Transverse colon (tissue), 4 donors: ENCODE measurements at regions not wholly inside any gene's neighbourhood (a gene's known extent, or its start where the extent isn't known, plus 50 kb on each side); places are given as distances from the start of the nearest gene placed in this dataset.

Experiments used
- POLR2AphosphoS5 ChIP-seq, 3 donors: sonication (generic); formaldehyde crosslinking; IDR thresholded peaks; one replicate each; pipeline ENCODE4 v1.6.1; 2016; ENCODE audit warnings: antibody characterized with exemption in 3 of 3
- TF ChIP-seq, protein P1 (sequence below), 5 experiments: fragments of 200-600 bp in 3 of 5; fragments of 450-650 bp in 2 of 5; sonication (generic) in 3 of 5; IDR thresholded peaks; 1 replicate in 2 of 5; 2 replicates in 3 of 5; pipeline ENCODE4 v1.5.1; 2016 to 2017; ENCODE audit warnings: antibody characterized with exemption in 5 of 5, inconsistent platforms in 3 of 5, mild to moderate bottlenecking in 2 of 5, moderate library complexity in 1 of 5

DNA sequence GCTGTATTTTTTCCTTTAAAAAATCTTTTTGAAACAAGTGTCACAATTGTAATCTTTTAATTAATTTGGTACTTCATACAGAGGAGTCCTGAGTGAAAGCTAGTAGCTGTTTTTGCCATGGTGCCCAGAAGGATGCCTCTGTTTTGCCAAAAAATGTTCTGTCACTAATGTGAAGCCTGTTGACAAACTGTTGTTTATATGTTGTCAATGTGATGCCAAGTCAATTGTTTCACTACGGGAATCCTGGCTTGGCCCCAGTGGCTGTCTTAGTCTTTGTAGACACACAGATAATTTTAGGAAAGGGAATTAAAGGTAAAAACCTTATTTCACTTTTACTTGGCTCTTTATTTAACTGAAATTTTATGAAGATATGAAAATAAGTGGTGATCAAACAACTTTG is 706.4 kb upstream of the MMS22L start:
- TF ChIP-seq, protein P1, sequence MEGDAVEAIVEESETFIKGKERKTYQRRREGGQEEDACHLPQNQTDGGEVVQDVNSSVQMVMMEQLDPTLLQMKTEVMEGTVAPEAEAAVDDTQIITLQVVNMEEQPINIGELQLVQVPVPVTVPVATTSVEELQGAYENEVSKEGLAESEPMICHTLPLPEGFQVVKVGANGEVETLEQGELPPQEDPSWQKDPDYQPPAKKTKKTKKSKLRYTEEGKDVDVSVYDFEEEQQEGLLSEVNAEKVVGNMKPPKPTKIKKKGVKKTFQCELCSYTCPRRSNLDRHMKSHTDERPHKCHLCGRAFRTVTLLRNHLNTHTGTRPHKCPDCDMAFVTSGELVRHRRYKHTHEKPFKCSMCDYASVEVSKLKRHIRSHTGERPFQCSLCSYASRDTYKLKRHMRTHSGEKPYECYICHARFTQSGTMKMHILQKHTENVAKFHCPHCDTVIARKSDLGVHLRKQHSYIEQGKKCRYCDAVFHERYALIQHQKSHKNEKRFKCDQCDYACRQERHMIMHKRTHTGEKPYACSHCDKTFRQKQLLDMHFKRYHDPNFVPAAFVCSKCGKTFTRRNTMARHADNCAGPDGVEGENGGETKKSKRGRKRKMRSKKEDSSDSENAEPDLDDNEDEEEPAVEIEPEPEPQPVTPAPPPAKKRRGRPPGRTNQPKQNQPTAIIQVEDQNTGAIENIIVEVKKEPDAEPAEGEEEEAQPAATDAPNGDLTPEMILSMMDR (IDR thresholded peaks at IDR 0.05) = no peak
- TF ChIP-seq POLR2AphosphoS5 (IDR thresholded peaks at IDR 0.05) = no peak
